ENCODE measurements at regions not wholly inside any gene's neighbourhood (a gene's known extent, or its start where the extent isn't known, plus 50 kb on each side); places are given as distances from the start of the nearest gene placed in this dataset.

DNA sequence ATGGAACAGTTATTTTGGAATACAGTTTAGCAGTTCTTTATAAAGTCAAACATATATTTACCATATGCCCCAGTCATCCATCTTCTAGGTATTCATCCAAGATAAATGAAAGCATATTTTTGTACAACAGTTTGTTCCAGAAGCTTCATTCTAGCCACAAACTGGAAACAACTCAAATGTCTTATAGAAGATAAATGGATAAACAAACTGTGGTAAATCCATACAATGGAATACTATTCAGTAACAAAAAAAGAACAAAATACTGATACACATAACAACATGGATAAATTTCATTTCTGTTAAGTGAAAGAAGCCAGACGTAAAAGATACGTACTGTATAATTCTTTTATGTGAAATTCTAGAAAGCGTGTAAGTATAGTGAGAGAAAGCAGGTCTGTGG is 167.0 kb upstream of the AHI1 start:
- Histone ChIP-seq H3K27ac (ENCODE audit: low read depth in 1 of 2, low read length in 2 of 2) (no peak overlapping the region), H3K4me1 (ENCODE audit: control insufficient read depth in 4 of 4, insufficient read depth in 4 of 4, low read length in 3 of 4) (no peaks in the 10 kb centered on the region), H3K36me3 (ENCODE audit: control insufficient read depth in 4 of 4, insufficient read depth in 3 of 4, low read depth in 1 of 4, low read length in 3 of 4) (no peaks in the 10 kb centered on the region), H3K4me3 (ENCODE audit: low read depth in 1 of 3, low read length in 3 of 3) (no peak overlapping the region), H3K9ac (ENCODE audit: low read depth in 1 of 2, low read length in 2 of 2) (no peak overlapping the region), H3K9me3 (ENCODE audit: control insufficient read depth in 4 of 4, low read length in 3 of 4) (peaks cover 0 to 1% (median 0%) of the 10 kb centered on the region in 4 donors), H3K27me3 (ENCODE audit: control insufficient read depth in 4 of 4, insufficient read depth in 4 of 4, low read length in 3 of 4) (no peaks in the 10 kb centered on the region)
- no peak for TF ChIP-seq GABPA (IDR thresholded peaks at IDR 0.05 in 1 of 2, conservative IDR thresholded peaks at IDR 0.05 in 1 of 2)
- TF ChIP-seq RXRA (IDR thresholded peaks at IDR 0.05), result no peak
- TF ChIP-seq, protein P1, sequence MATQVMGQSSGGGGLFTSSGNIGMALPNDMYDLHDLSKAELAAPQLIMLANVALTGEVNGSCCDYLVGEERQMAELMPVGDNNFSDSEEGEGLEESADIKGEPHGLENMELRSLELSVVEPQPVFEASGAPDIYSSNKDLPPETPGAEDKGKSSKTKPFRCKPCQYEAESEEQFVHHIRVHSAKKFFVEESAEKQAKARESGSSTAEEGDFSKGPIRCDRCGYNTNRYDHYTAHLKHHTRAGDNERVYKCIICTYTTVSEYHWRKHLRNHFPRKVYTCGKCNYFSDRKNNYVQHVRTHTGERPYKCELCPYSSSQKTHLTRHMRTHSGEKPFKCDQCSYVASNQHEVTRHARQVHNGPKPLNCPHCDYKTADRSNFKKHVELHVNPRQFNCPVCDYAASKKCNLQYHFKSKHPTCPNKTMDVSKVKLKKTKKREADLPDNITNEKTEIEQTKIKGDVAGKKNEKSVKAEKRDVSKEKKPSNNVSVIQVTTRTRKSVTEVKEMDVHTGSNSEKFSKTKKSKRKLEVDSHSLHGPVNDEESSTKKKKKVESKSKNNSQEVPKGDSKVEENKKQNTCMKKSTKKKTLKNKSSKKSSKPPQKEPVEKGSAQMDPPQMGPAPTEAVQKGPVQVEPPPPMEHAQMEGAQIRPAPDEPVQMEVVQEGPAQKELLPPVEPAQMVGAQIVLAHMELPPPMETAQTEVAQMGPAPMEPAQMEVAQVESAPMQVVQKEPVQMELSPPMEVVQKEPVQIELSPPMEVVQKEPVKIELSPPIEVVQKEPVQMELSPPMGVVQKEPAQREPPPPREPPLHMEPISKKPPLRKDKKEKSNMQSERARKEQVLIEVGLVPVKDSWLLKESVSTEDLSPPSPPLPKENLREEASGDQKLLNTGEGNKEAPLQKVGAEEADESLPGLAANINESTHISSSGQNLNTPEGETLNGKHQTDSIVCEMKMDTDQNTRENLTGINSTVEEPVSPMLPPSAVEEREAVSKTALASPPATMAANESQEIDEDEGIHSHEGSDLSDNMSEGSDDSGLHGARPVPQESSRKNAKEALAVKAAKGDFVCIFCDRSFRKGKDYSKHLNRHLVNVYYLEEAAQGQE (IDR thresholded peaks at IDR 0.05), result no peak
- no peak for TF ChIP-seq TAF1 (conservative IDR thresholded peaks at IDR 0.05)
- TF ChIP-seq HNF4A (conservative IDR thresholded peaks at IDR 0.05), result no peak
- TF ChIP-seq, protein P2, sequence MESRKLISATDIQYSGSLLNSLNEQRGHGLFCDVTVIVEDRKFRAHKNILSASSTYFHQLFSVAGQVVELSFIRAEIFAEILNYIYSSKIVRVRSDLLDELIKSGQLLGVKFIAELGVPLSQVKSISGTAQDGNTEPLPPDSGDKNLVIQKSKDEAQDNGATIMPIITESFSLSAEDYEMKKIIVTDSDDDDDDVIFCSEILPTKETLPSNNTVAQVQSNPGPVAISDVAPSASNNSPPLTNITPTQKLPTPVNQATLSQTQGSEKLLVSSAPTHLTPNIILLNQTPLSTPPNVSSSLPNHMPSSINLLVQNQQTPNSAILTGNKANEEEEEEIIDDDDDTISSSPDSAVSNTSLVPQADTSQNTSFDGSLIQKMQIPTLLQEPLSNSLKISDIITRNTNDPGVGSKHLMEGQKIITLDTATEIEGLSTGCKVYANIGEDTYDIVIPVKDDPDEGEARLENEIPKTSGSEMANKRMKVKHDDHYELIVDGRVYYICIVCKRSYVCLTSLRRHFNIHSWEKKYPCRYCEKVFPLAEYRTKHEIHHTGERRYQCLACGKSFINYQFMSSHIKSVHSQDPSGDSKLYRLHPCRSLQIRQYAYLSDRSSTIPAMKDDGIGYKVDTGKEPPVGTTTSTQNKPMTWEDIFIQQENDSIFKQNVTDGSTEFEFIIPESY (IDR thresholded peaks at IDR 0.05), result no peak
- TF ChIP-seq FOXA2 (IDR thresholded peaks at IDR 0.05), result no peak
- no peak for TF ChIP-seq SP1 (IDR thresholded peaks at IDR 0.05)
- no peak for TF ChIP-seq EGR1 (IDR thresholded peaks at IDR 0.05; ENCODE audit: low read depth in 2 of 2)
- TF ChIP-seq JUND (IDR thresholded peaks at IDR 0.05), result no peak
- TF ChIP-seq, protein P3, sequence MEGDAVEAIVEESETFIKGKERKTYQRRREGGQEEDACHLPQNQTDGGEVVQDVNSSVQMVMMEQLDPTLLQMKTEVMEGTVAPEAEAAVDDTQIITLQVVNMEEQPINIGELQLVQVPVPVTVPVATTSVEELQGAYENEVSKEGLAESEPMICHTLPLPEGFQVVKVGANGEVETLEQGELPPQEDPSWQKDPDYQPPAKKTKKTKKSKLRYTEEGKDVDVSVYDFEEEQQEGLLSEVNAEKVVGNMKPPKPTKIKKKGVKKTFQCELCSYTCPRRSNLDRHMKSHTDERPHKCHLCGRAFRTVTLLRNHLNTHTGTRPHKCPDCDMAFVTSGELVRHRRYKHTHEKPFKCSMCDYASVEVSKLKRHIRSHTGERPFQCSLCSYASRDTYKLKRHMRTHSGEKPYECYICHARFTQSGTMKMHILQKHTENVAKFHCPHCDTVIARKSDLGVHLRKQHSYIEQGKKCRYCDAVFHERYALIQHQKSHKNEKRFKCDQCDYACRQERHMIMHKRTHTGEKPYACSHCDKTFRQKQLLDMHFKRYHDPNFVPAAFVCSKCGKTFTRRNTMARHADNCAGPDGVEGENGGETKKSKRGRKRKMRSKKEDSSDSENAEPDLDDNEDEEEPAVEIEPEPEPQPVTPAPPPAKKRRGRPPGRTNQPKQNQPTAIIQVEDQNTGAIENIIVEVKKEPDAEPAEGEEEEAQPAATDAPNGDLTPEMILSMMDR (IDR thresholded peaks at IDR 0.05; ENCODE audit: low read depth, low read length, missing input control), result no peak
- TF ChIP-seq, protein P4, sequence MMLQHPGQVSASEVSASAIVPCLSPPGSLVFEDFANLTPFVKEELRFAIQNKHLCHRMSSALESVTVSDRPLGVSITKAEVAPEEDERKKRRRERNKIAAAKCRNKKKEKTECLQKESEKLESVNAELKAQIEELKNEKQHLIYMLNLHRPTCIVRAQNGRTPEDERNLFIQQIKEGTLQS (IDR thresholded peaks at IDR 0.05), result no peak
- TF ChIP-seq RAD21 (IDR thresholded peaks at IDR 0.05), result no peak
- no peak for TF ChIP-seq HNF4G (IDR thresholded peaks at IDR 0.05)
- no peak for TF ChIP-seq NR2F2 (IDR thresholded peaks at IDR 0.05)
- TF ChIP-seq, protein P5, sequence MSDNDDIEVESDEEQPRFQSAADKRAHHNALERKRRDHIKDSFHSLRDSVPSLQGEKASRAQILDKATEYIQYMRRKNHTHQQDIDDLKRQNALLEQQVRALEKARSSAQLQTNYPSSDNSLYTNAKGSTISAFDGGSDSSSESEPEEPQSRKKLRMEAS (IDR thresholded peaks at IDR 0.05), result no peak
- no peak for TF ChIP-seq FOXA1 (IDR thresholded peaks at IDR 0.05)
- 94% methylated on average over 3 of the region's 3 CpGs for WGBS
- no peak for DNase-seq (ENCODE audit: low spot score)

DNA sequence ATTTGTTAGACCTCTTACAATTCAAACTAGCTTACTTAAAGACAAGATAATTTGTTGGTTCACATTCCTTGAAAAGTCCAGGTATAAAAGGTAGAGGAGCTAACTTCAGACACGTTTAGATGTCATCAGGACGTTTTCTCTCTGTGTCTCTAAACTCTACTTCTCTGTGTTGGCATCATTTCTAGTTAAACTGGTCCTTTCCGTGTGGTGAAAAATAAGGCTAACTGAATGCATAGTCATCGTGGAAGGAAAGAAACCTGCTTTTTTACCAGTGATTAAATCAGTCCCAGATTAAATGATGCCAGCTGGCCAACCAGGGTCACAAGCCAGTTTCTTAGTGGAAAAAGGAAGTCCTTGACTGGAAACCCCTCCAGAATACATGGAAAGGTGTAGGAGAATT is 168.4 kb upstream of the AHI1 start:
- no peak overlapping the region for H3K4me3 ChIP-seq (ENCODE audit: low read depth in 1 of 3, low read length in 3 of 3)
- TF ChIP-seq, protein P3 (IDR thresholded peaks at IDR 0.05; ENCODE audit: low read depth, low read length, missing input control), result no peak
- TF ChIP-seq HNF4G (IDR thresholded peaks at IDR 0.05), result no peak
- no peak for TF ChIP-seq JUND (IDR thresholded peaks at IDR 0.05)
- TF ChIP-seq FOXA2 (IDR thresholded peaks at IDR 0.05), result no peak
- TF ChIP-seq RXRA (IDR thresholded peaks at IDR 0.05), result no peak
- TF ChIP-seq FOXA1 (IDR thresholded peaks at IDR 0.05), result no peak
- TF ChIP-seq NR2F2 (IDR thresholded peaks at IDR 0.05), result no peak
- TF ChIP-seq GABPA (IDR thresholded peaks at IDR 0.05 in 1 of 2, conservative IDR thresholded peaks at IDR 0.05 in 1 of 2), result no peak
- no peak for TF ChIP-seq SP1 (IDR thresholded peaks at IDR 0.05)
- TF ChIP-seq, protein P4 (IDR thresholded peaks at IDR 0.05), result no peak
- TF ChIP-seq YY1 (IDR thresholded peaks at IDR 0.05), result no peak
- TF ChIP-seq RAD21 (IDR thresholded peaks at IDR 0.05), result no peak
- TF ChIP-seq, protein P5 (IDR thresholded peaks at IDR 0.05), result no peak
- TF ChIP-seq EGR1 (IDR thresholded peaks at IDR 0.05; ENCODE audit: low read depth in 2 of 2), result no peak
- TF ChIP-seq HNF4A (conservative IDR thresholded peaks at IDR 0.05), result no peak
- no peak for DNase-seq (ENCODE audit: low spot score)
- peaks cover 0 to 1% (median 0%) of the 10 kb centered on the region in 4 donors for H3K9me3 ChIP-seq (ENCODE audit: control insufficient read depth in 4 of 4, low read length in 3 of 4)
- no peaks in the 10 kb centered on the region for H3K4me1 ChIP-seq (ENCODE audit: control insufficient read depth in 4 of 4, insufficient read depth in 4 of 4, low read length in 3 of 4)
- 61% methylated on average over 4 of the region's 4 CpGs for WGBS
- no peaks in the 10 kb centered on the region for H3K27me3 ChIP-seq (ENCODE audit: control insufficient read depth in 4 of 4, insufficient read depth in 4 of 4, low read length in 3 of 4)
- H3K36me3 ChIP-seq (ENCODE audit: control insufficient read depth in 4 of 4, insufficient read depth in 3 of 4, low read depth in 1 of 4, low read length in 3 of 4), result no peaks in the 10 kb centered on the region
- H3K9ac ChIP-seq (ENCODE audit: low read depth in 1 of 2, low read length in 2 of 2), result no peak overlapping the region
- no peak overlapping the region for H3K27ac ChIP-seq (ENCODE audit: low read depth in 1 of 2, low read length in 2 of 2)
